Progenitor cell of endocrine pancreas (in vitro differentiated cells): ENCODE measurements at regions not wholly inside any gene's neighbourhood (a gene's known extent, or its start where the extent isn't known, plus 50 kb on each side); places are given as distances from the start of the nearest gene placed in this dataset.

Experiments
- DNase-seq: peaks from one replicate; pipeline ENCODE4 v3.0.0; 2021; ENCODE audit warnings: low spot score; ENCODE audit not compliant: unreplicated experiment
- H3K27ac Mint-ChIP-seq: 2 replicates; pipeline ENCODE4 v1.8.0; 2021; ENCODE audit warnings: mild to moderate bottlenecking, moderate library complexity, mixed read lengths
- H3K27me3 Mint-ChIP-seq: 2 replicates; pipeline ENCODE4 v1.8.0; 2021; ENCODE audit warnings: mixed read lengths
- H3K36me3 Mint-ChIP-seq: 2 replicates; pipeline ENCODE4 v1.8.0; 2022; ENCODE audit warnings: mixed read lengths; ENCODE audit not compliant: insufficient read depth
- H3K4me1 Mint-ChIP-seq: 2 replicates; pipeline ENCODE4 v1.8.0; 2021; ENCODE audit warnings: low read depth, mixed read lengths
- H3K4me3 Mint-ChIP-seq: 2 replicates; pipeline ENCODE4 v1.8.0; 2021; ENCODE audit warnings: low read depth, mild to moderate bottlenecking, moderate library complexity, mixed read lengths
- H3K9me3 Mint-ChIP-seq: 2 replicates; pipeline ENCODE4 v1.8.0; 2021; ENCODE audit warnings: low read depth, mixed read lengths
- CTCF ChIP-seq: fragments of 200-600 bp; sonication (generic); IDR thresholded peaks from one replicate; pipeline ENCODE4 v1.5.0; 2021; ENCODE audit warnings: antibody characterized with exemption, mild to moderate bottlenecking; ENCODE audit not compliant: unreplicated experiment

DNA sequence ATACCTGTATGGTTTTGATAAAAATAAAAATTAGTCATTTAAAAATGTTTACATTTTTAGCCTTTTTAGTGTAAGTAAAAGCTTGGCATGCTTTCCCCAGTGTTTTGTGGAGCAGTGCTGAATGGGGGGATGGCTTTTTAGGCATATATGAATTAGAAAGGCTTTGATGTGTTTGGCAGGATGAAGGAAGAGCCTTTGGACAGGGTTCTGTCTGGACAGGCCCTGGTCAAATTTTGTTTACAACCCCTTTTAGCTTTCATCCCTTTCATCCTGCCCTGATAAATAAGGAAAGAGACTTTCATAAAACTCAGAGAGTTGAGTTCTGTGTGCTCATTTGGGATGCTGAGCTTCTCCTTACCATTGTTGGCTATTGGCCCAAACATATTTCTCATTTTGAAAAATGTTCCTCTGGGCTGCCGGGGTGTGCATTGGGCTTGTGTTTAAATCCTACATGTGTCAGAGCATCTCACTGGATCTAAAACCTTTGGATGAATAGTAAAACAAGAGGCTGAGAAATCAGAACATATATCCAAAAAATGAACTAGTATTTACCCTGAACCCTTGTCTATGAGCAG, 68.1 kb upstream of the PHYHIPL start:
- peaks cover 41% of the 10 kb centered on the region for H3K4me1 Mint-ChIP-seq
- DNase-seq: no peak
- H3K27me3 Mint-ChIP-seq: no peaks in the 10 kb centered on the region
- no peak for TF ChIP-seq CTCF
- peaks cover 9% of the 10 kb centered on the region for H3K9me3 Mint-ChIP-seq
- no peaks in the 10 kb centered on the region for H3K36me3 Mint-ChIP-seq
- H3K4me3 Mint-ChIP-seq: no peak overlapping the region
- H3K27ac Mint-ChIP-seq: no peak overlapping the region

DNA sequence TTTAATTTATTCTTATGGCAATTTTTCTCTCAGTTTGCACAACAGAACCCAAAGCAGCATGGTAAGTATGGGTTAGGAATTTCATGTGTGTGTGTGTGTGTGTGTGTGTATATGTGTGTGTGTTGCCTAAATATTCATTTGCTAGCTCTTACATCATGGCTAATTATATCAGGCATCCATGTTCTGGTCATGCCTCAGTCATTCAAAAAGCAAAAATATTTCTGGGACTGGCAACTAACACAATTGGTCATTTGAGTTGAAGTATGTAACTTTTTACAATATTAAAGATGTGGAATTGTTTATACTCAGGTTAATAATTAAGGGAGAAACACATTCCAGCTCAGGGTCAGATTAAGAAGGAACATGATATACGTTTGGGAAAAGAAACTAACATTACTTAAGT, 67.6 kb upstream of the PHYHIPL start:
- Mint-ChIP-seq H3K27me3 (no peaks in the 10 kb centered on the region), H3K4me1 (peaks cover 41% of the 10 kb centered on the region), H3K9me3 (peaks cover 9% of the 10 kb centered on the region), H3K4me3 (no peak overlapping the region), H3K36me3 (no peaks in the 10 kb centered on the region), H3K27ac (no peak overlapping the region)
- no peak for TF ChIP-seq CTCF
- DNase-seq: no peak

DNA sequence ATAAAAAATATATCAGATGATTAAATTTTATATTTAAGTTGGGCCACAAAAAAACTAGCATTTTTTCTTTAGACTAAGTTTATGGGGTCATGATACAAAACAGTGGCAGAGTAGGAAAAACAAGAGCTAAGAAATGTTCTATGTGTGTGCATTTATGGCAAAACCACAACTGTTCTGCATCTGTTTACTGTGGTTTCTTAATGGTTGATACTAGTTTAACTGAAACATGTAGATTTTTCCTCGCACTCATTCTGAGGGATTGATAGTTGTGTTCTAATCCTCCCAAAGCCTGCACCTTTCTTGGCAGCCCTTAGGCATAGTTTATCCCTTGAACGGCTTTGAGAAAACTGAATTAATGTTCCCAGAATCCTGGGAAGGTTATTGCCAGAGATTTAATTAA, 66.6 kb upstream of the PHYHIPL start:
- Mint-ChIP-seq H3K27ac (no peak overlapping the region), H3K9me3 (peaks cover 9% of the 10 kb centered on the region), H3K36me3 (no peaks in the 10 kb centered on the region), H3K27me3 (no peaks in the 10 kb centered on the region), H3K4me1 (peaks cover 44% of the 10 kb centered on the region), H3K4me3 (no peak overlapping the region)
- TF ChIP-seq CTCF: no peak
- no peak for DNase-seq

GRCh38 chr10:59124187-59124586, 52.3 kb upstream of the PHYHIPL start:
- H3K36me3 Mint-ChIP-seq: peaks cover 3% of the 10 kb centered on the region
- peaks cover 23% of the 10 kb centered on the region for H3K4me1 Mint-ChIP-seq
- no peak for DNase-seq
- peaks cover 16% of the 10 kb centered on the region for H3K9me3 Mint-ChIP-seq
- no peak overlapping the region for H3K4me3 Mint-ChIP-seq
- no peak for TF ChIP-seq CTCF
- H3K27me3 Mint-ChIP-seq: peaks cover 3% of the 10 kb centered on the region
- H3K27ac Mint-ChIP-seq: no peak overlapping the region

GRCh38 chr10:59125666-59126065, 50.8 kb upstream of the PHYHIPL start:
- DNase-seq: no peak
- Mint-ChIP-seq H3K9me3 (peaks cover 10% of the 10 kb centered on the region), H3K36me3 (peaks cover 3% of the 10 kb centered on the region), H3K27ac (no peak overlapping the region), H3K4me1 (peaks cover 24% of the 10 kb centered on the region), H3K4me3 (no peak overlapping the region), H3K27me3 (peaks cover 3% of the 10 kb centered on the region)
- no peak for TF ChIP-seq CTCF
